SK-N-SH (cell line): ENCODE measurements at regions not wholly inside any gene's neighbourhood (a gene's known extent, or its start where the extent isn't known, plus 50 kb on each side); places are given as distances from the start of the nearest gene placed in this dataset.

Source experiments
- CTCF ChIA-PET: fragments of 300-600, 350-600 bp; formaldehyde crosslinking; extraction: SDS; loops from one replicate; lab custom pipeline; 2021; lab: Yijun Ruan, JAX
- POLR2A ChIA-PET: fragments of 350-600 bp; sonication (Branson Sonifier 250); formaldehyde crosslinking; extraction: SDS; loops from one replicate; lab custom pipeline; 2020; ENCODE audit warnings: antibody characterized with exemption, inconsistent platforms; lab: Yijun Ruan, JAX
- DNase-seq: peaks from one replicate; pipeline ENCODE4 v3.0.0; 2012
- H2AFZ ChIP-seq: fragments of 200-600 bp; sonication (generic); 2 replicates; pipeline ENCODE4 v1.8.1; 2016; ENCODE audit warnings: antibody characterized with exemption, mild to moderate bottlenecking, low read depth
- H3F3A ChIP-seq: fragments of 200-600 bp; sonication (generic); replicated peaks from 2 replicates; pipeline ENCODE3; 2016; ENCODE audit warnings: antibody characterized with exemption, mild to moderate bottlenecking; ENCODE audit not compliant: insufficient read depth
- H3K27ac ChIP-seq, 2 experiments: fragments of 200-500 bp in 1 of 2; fragments of 200-600 bp in 1 of 2; sonication (Bioruptor generic) in 1 of 2; sonication (generic), shearing (Covaris generic) in 1 of 2; 2 replicates each; pipeline versions ENCODE4 v1.5.1 to v1.6.1; 2014 to 2016; ENCODE audit warnings: low read depth in 2 of 2, inconsistent platforms in 1 of 2, low read length in 1 of 2, mild to moderate bottlenecking in 1 of 2, mixed read lengths in 1 of 2
- H3K27me3 ChIP-seq: fragments of 200-600 bp; sonication (generic), shearing (Covaris generic); 2 replicates; pipeline ENCODE4 v1.6.1; 2016; ENCODE audit warnings: mixed run types; ENCODE audit not compliant: insufficient read depth
- H3K36me3 ChIP-seq, 2 experiments: fragments of 200-500 bp in 1 of 2; fragments of 200-600 bp in 1 of 2; sonication (Bioruptor generic) in 1 of 2; sonication (generic) in 1 of 2; replicated peaks in 1 of 2; 2 replicates each; pipeline versions ENCODE3 to v1.5.1; 2014 to 2016; ENCODE audit warnings: low read length in 1 of 2, mild to moderate bottlenecking in 1 of 2; ENCODE audit not compliant: insufficient read depth in 2 of 2, control insufficient read depth in 1 of 2
- H3K4me1 ChIP-seq, 2 experiments: fragments of 200-500 bp in 1 of 2; fragments of 200-600 bp in 1 of 2; sonication (Bioruptor generic) in 1 of 2; sonication (generic), shearing (Covaris generic) in 1 of 2; 2 replicates each; pipeline versions ENCODE4 v1.5.1 to v1.6.1; 2014 to 2016; ENCODE audit warnings: low read depth in 1 of 2, low read length in 1 of 2, mixed run types in 1 of 2; ENCODE audit not compliant: insufficient read depth in 2 of 2, control insufficient read depth in 1 of 2
- H3K4me2 ChIP-seq: fragments of 200-600 bp; sonication (generic), shearing (Covaris generic); 2 replicates; pipeline ENCODE4 v1.6.1; 2017; ENCODE audit warnings: mixed run types
- H3K4me3 ChIP-seq, 2 experiments: fragments of 200-500 bp in 1 of 2; fragments of 200-600 bp in 1 of 2; sonication (Bioruptor generic) in 1 of 2; sonication (generic), shearing (Covaris generic) in 1 of 2; 2 replicates each; pipeline versions ENCODE4 v1.5.1 to v1.8.1; 2014 to 2016; ENCODE audit warnings: low read depth in 2 of 2, inconsistent platforms in 1 of 2, low read length in 1 of 2, mild to moderate bottlenecking in 1 of 2, mixed read lengths in 1 of 2, moderate library complexity in 1 of 2
- H3K79me2 ChIP-seq: fragments of 200-600 bp; sonication (generic); 2 replicates; pipeline ENCODE4 v1.8.1; 2017; ENCODE audit warnings: mild to moderate bottlenecking; ENCODE audit not compliant: insufficient read depth
- H3K9ac ChIP-seq: fragments of 200-600 bp; sonication (generic); 2 replicates; pipeline ENCODE4 v1.6.1; 2017; ENCODE audit warnings: mixed run types
- H3K9me2 ChIP-seq: fragments of 200-600 bp; sonication (generic); 2 replicates; pipeline ENCODE4 v1.6.1; 2017; ENCODE audit warnings: mixed run types
- H3K9me3 ChIP-seq: fragments of 200-600 bp; sonication (generic); 2 replicates; pipeline ENCODE4 v1.6.1; 2017; ENCODE audit warnings: mixed run types, mild to moderate bottlenecking, moderate library complexity
- H4K20me1 ChIP-seq: fragments of 200-600 bp; sonication (generic); 2 replicates; pipeline ENCODE4 v1.6.1; 2017; ENCODE audit warnings: mild to moderate bottlenecking, mixed run types; ENCODE audit not compliant: insufficient read depth
- CHD2 ChIP-seq: fragments of 150-350 bp; IDR thresholded peaks from 2 replicates; pipeline ENCODE4 v1.6.1; 2018; ENCODE audit warnings: low read length; ENCODE audit not compliant: partially characterized antibody
- ELF1 ChIP-seq: IDR thresholded peaks from 2 replicates; pipeline ENCODE4 v1.4.0; 2012
- EP300 ChIP-seq, 2 experiments: IDR thresholded peaks; 2 replicates each; pipeline versions ENCODE4 v1.4.0 to v1.6.1; 2012; ENCODE audit warnings: borderline replicate concordance in 1 of 2, low read depth in 1 of 2, low read length in 1 of 2
- FOSL2 ChIP-seq: IDR thresholded peaks from 2 replicates; pipeline ENCODE4 v1.4.0; 2012; ENCODE audit warnings: low read depth, mild to moderate bottlenecking, moderate library complexity, borderline replicate concordance
- FOXJ3 ChIP-seq: sonication (generic); formaldehyde crosslinking; IDR thresholded peaks from 2 replicates; pipeline ENCODE4 v1.5.1; 2020; ENCODE audit warnings: mild to moderate bottlenecking, missing genetic modification reagents
- FOXM1 ChIP-seq: IDR thresholded peaks from 2 replicates; pipeline ENCODE4 v1.4.0; 2012; ENCODE audit warnings: low read depth, mild to moderate bottlenecking
- GABPA ChIP-seq: IDR thresholded peaks from 2 replicates; pipeline ENCODE4 v1.4.0; 2012; ENCODE audit warnings: low read depth, mild to moderate bottlenecking
- JUND ChIP-seq: IDR thresholded peaks from 2 replicates; pipeline ENCODE4 v1.4.0; 2012
- NFIC ChIP-seq: IDR thresholded peaks from 2 replicates; pipeline ENCODE4 v1.4.0; 2012; ENCODE audit warnings: borderline replicate concordance
- NRF1 ChIP-seq: IDR thresholded peaks from 2 replicates; pipeline ENCODE4 v1.6.1; 2012; ENCODE audit warnings: low read depth, mild to moderate bottlenecking, low read length
- POLR2AphosphoS5 ChIP-seq: IDR thresholded peaks from 2 replicates; pipeline ENCODE4 v1.6.1; 2012; ENCODE audit warnings: low read depth, low read length
- RFX5 ChIP-seq: IDR thresholded peaks from 2 replicates; pipeline ENCODE4 v1.6.1; 2012; ENCODE audit warnings: mild to moderate bottlenecking, improper control_type of control experiment, low read length
- RXRA ChIP-seq: IDR thresholded peaks from 2 replicates; pipeline ENCODE4 v1.4.0; 2012; ENCODE audit warnings: low read depth, mild to moderate bottlenecking, borderline replicate concordance
- SMC3 ChIP-seq: IDR thresholded peaks from 2 replicates; pipeline ENCODE4 v1.6.1; 2012; ENCODE audit warnings: low read depth, low read length, improper control_type of control experiment
- TEAD4 ChIP-seq: IDR thresholded peaks from 2 replicates; pipeline ENCODE4 v1.4.0; 2012; ENCODE audit warnings: mild to moderate bottlenecking, borderline replicate concordance; ENCODE audit not compliant: insufficient read depth
- YY1 ChIP-seq: IDR thresholded peaks from 2 replicates; pipeline ENCODE4 v1.4.0; 2012; ENCODE audit warnings: low read depth, mild to moderate bottlenecking
- WGBS: methylation state at CpG from one replicate; pipeline ENCODE4 v1.1.6; 2017; ENCODE audit warnings: low lambda C conversion rate; 5-methylcytosine and 5-hydroxymethylcytosine counted together
- TF ChIP-seq, protein P1 (sequence below): fragments of 200-600 bp; sonication (generic); IDR thresholded peaks from 2 replicates; pipeline ENCODE4 v1.6.1; 2017; ENCODE audit warnings: antibody characterized with exemption, mild to moderate bottlenecking, moderate library complexity
- TF ChIP-seq, protein P2 (sequence below): IDR thresholded peaks from 2 replicates; pipeline ENCODE4 v1.4.0; 2012; ENCODE audit warnings: low read depth
- TF ChIP-seq, protein P3 (sequence below): IDR thresholded peaks from 2 replicates; pipeline ENCODE4; 2012

DNA sequence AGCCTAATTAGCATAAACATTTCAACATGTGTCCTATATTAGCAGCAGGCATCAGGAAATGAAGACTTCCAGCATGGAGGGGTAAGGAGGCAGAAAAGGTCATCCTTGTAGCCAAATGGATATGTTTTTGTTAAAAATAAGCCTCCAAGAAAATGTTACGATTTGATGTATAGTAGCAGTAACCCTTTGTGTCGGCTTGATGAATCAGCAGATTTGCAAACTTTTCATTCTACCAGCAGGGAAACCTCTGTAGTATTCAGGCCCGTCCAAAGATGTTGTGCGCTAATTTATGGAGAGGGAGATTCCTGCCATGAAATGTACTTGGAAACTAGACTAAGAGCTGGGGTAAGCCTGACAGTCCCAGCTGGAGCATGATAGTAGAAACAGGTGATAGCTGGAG, 780.8 kb upstream of the KLHL29 start:
- no peaks in the 10 kb centered on the region for H3K9me2 ChIP-seq
- no peak overlapping the region for H3K4me2 ChIP-seq
- H3K9ac ChIP-seq, result no peak overlapping the region
- H3K4me1 ChIP-seq, result peaks cover 0 to 15% of the 10 kb centered on the region in 2 experiments; a peak in 2 of 4 replicates
- POLR2A ChIA-PET, result no interaction called here
- peaks cover 7% of the 10 kb centered on the region; the same call in 1 of the 2 replicates for H3K9me3 ChIP-seq
- CTCF ChIA-PET, result interaction anchor here (0.6 to 1.4 kb wide), 2 partner anchors 15 to 249 kb away, joined by 3 to 4 read pairs; no protein-coding TSS in a partner anchor
- H2AFZ ChIP-seq, result no peak overlapping the region
- H3F3A ChIP-seq, result no peaks in the 10 kb centered on the region
- no peak overlapping the region for H3K27ac ChIP-seq
- H3K27me3 ChIP-seq, result no peaks in the 10 kb centered on the region
- WGBS, result 41% methylated on average over 4 of the region's 4 CpGs
- no peaks in the 10 kb centered on the region for H4K20me1 ChIP-seq
- no peak overlapping the region for H3K4me3 ChIP-seq
- H3K79me2 ChIP-seq, result no peaks in the 10 kb centered on the region
- no peak for TF ChIP-seq ELF1
- TF ChIP-seq TEAD4, result no peak
- TF ChIP-seq, protein P1, sequence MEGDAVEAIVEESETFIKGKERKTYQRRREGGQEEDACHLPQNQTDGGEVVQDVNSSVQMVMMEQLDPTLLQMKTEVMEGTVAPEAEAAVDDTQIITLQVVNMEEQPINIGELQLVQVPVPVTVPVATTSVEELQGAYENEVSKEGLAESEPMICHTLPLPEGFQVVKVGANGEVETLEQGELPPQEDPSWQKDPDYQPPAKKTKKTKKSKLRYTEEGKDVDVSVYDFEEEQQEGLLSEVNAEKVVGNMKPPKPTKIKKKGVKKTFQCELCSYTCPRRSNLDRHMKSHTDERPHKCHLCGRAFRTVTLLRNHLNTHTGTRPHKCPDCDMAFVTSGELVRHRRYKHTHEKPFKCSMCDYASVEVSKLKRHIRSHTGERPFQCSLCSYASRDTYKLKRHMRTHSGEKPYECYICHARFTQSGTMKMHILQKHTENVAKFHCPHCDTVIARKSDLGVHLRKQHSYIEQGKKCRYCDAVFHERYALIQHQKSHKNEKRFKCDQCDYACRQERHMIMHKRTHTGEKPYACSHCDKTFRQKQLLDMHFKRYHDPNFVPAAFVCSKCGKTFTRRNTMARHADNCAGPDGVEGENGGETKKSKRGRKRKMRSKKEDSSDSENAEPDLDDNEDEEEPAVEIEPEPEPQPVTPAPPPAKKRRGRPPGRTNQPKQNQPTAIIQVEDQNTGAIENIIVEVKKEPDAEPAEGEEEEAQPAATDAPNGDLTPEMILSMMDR, result no peak
- TF ChIP-seq JUND, result no peak
- TF ChIP-seq RFX5, result no peak
- TF ChIP-seq CHD2, result no peak
- no peak for TF ChIP-seq YY1
- TF ChIP-seq EP300 (IDR thresholded peaks at IDR 0.05; ENCODE audit: borderline replicate concordance in 1 of 2, low read depth in 1 of 2, low read length in 1 of 2), result no peak
- TF ChIP-seq NFIC, result no peak
- no peak for TF ChIP-seq RXRA
- TF ChIP-seq, protein P2, sequence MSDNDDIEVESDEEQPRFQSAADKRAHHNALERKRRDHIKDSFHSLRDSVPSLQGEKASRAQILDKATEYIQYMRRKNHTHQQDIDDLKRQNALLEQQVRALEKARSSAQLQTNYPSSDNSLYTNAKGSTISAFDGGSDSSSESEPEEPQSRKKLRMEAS, result no peak
- TF ChIP-seq NRF1, result no peak
- H3K36me3 ChIP-seq, result no peaks in the 10 kb centered on the region
- DNase-seq, result no peak

DNA sequence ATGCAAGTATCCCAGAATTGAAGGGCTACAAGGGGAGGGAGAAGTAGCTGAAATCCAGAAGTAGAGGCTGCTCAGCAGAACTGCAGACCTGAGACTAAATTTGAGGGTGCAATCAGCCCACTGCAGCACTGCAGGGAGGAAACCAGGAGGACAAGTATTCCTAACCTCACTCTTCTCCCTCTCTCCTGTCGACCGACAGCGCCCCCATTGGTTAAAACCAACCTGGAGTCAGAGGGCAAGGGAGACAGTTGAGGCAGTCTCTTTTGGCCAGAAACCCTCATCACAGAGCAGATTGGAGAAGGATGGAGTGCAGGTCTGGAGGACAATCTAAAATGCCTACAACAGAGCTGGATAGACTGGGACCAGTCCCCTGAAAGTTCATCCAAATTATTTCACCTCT, 768.9 kb upstream of the KLHL29 start:
- H3K79me2 ChIP-seq, result no peaks in the 10 kb centered on the region
- H3K4me1 ChIP-seq, result peaks cover 0 to 2% of the 10 kb centered on the region in 2 experiments; a peak in 2 of 4 replicates
- H4K20me1 ChIP-seq, result no peaks in the 10 kb centered on the region
- H3F3A ChIP-seq, result no peaks in the 10 kb centered on the region
- H3K4me3 ChIP-seq, result no peak overlapping the region
- no peaks in the 10 kb centered on the region for H3K9me2 ChIP-seq
- WGBS, result 75% methylated on average over 3 of the region's 3 CpGs
- no peak overlapping the region for H2AFZ ChIP-seq
- no peaks in the 10 kb centered on the region for H3K27me3 ChIP-seq
- no peak overlapping the region for H3K4me2 ChIP-seq
- H3K27ac ChIP-seq, result no peak overlapping the region
- H3K9ac ChIP-seq, result no peak overlapping the region
- POLR2A ChIA-PET, result no interaction called here
- no peak for TF ChIP-seq FOXM1
- TF ChIP-seq FOSL2, result no peak
- TF ChIP-seq GABPA, result no peak
- no peak for TF ChIP-seq POLR2AphosphoS5
- no peak for TF ChIP-seq NRF1
- TF ChIP-seq FOXJ3 (CRISPR knock-in tag), result no peak
- TF ChIP-seq NFIC, result no peak
- TF ChIP-seq, protein P3, sequence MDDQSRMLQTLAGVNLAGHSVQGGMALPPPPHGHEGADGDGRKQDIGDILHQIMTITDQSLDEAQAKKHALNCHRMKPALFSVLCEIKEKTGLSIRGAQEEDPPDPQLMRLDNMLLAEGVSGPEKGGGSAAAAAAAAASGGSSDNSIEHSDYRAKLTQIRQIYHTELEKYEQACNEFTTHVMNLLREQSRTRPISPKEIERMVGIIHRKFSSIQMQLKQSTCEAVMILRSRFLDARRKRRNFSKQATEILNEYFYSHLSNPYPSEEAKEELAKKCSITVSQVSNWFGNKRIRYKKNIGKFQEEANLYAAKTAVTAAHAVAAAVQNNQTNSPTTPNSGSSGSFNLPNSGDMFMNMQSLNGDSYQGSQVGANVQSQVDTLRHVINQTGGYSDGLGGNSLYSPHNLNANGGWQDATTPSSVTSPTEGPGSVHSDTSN, result no peak
- no peak for TF ChIP-seq SMC3
- no peak for TF ChIP-seq RFX5
- no peak for TF ChIP-seq CHD2
- H3K36me3 ChIP-seq, result no peaks in the 10 kb centered on the region
- CTCF ChIA-PET, result no interaction called here
- no peak for DNase-seq
- H3K9me3 ChIP-seq, result no peaks in the 10 kb centered on the region
